Prostate gland (tissue), 2 donors: ENCODE measurements at regions not wholly inside any gene's neighbourhood (a gene's known extent, or its start where the extent isn't known, plus 50 kb on each side); places are given as distances from the start of the nearest gene placed in this dataset.

Source experiments
- DNase-seq: peaks from one replicate; pipeline ENCODE4 v3.0.0-alpha.2; 2019; ENCODE audit warnings: low spot score
- H3K27ac ChIP-seq, 2 donors: fragments of 200-600 bp; sonication (generic); 2 replicates each; pipeline ENCODE4 v1.5.1; 2017 to 2019
- H3K27me3 ChIP-seq: fragments of 200-600 bp; sonication (generic); replicated peaks from 2 replicates; pipeline ENCODE4 v1.5.1; 2019; ENCODE audit not compliant: insufficient read depth
- H3K36me3 ChIP-seq, 2 donors: fragments of 200-600 bp; sonication (generic); 1 replicate in 1 of 2; 2 replicates in 1 of 2; pipeline versions ENCODE4 v1.5.1 to v1.8.1; 2017 to 2019
- H3K4me1 ChIP-seq: fragments of 200-600 bp; sonication (generic); replicated peaks from 2 replicates; pipeline ENCODE4 v1.5.1; 2019
- H3K4me3 ChIP-seq, 2 donors: fragments of 200-600 bp; sonication (generic); 2 replicates each; pipeline ENCODE4 v1.5.1; 2017 to 2019
- H3K9me3 ChIP-seq: fragments of 200-600 bp; sonication (generic); 2 replicates; pipeline ENCODE4 v1.5.1; 2017
- CTCF ChIP-seq, 4 experiments: fragments of 200-600 bp in 2 of 4; fragments of 450-650 bp in 2 of 4; sonication (generic) in 2 of 4; IDR thresholded peaks; 1 replicate in 3 of 4; 2 replicates in 1 of 4; pipeline ENCODE4 v1.5.1; 2016 to 2019; ENCODE audit warnings: antibody characterized with exemption in 4 of 4, mild to moderate bottlenecking in 2 of 4, moderate library complexity in 2 of 4
- POLR2A ChIP-seq: fragments of 450-650 bp; IDR thresholded peaks from one replicate; pipeline ENCODE4 v1.6.1; 2016; ENCODE audit warnings: antibody characterized with exemption, mild to moderate bottlenecking
- POLR2AphosphoS5 ChIP-seq: sonication (generic); formaldehyde crosslinking; IDR thresholded peaks from one replicate; pipeline ENCODE4 v1.6.1; 2017; ENCODE audit warnings: antibody characterized with exemption
- WGBS: methylation state at CpG from one replicate; pipeline ENCODE4 v1.1.5; 2018; 5-methylcytosine and 5-hydroxymethylcytosine counted together
- intact Hi-C: fragments of 100-400 bp; cut with DNase I; formaldehyde crosslinking; loops from one replicate; pipeline ENCODE4 v1.14.2; 2022

- Histone ChIP-seq H3K27ac (no peak overlapping the region), H3K9me3 (no peaks in the 10 kb centered on the region), H3K4me3 (no peak overlapping the region), H3K4me1 (no peaks in the 10 kb centered on the region), H3K36me3 (no peaks in the 10 kb centered on the region), H3K27me3 (no peaks in the 10 kb centered on the region)
- no peak for DNase-seq
- intact Hi-C loops = no loop called here
- 81% methylated on average over 1 of the region's 1 CpG for WGBS
- no peak for TF ChIP-seq POLR2A
- no peak for TF ChIP-seq CTCF (IDR thresholded peaks at IDR 0.05)
- no peak for TF ChIP-seq POLR2AphosphoS5
These were observed 108.1 kb downstream of the MAP3K21 start for GRCh38 chr1:233435622-233436021.

GRCh38 chr1:233439721-233440120, 112.2 kb downstream of the MAP3K21 start:
- intact Hi-C loops = loop anchor here (10.0 kb wide), 1 partner anchor 625 kb away; no protein-coding TSS in a partner anchor

GRCh38 chr1:233440951-233441401, 113.5 kb downstream of the MAP3K21 start:
- 10% methylated on average over 9 of the region's 9 CpGs for WGBS
- Histone ChIP-seq H3K4me1 (no peaks in the 10 kb centered on the region), H3K27ac (no peak overlapping the region), H3K27me3 (no peaks in the 10 kb centered on the region), H3K4me3 (no peak overlapping the region), H3K36me3 (no peaks in the 10 kb centered on the region), H3K9me3 (no peaks in the 10 kb centered on the region)
- DNase-seq = peak; percentile 11
- no peak for TF ChIP-seq POLR2A
- TF ChIP-seq CTCF (IDR thresholded peaks at IDR 0.05) = peak in 3 of 4 experiments; percentile 50 to 72 (median 61)
- intact Hi-C loops = loop anchor here (10.0 kb wide), 1 partner anchor 624 kb away; no protein-coding TSS in a partner anchor

More at GRCh38 chr1:233439721-233440120, 112.2 kb downstream of the MAP3K21 start:
- DNase-seq = no peak
- H3K27me3 ChIP-seq = no peaks in the 10 kb centered on the region
- H3K9me3 ChIP-seq = no peaks in the 10 kb centered on the region
- no peak overlapping the region for H3K4me3 ChIP-seq
- no peaks in the 10 kb centered on the region for H3K4me1 ChIP-seq
- TF ChIP-seq POLR2AphosphoS5 (no peak), POLR2A (no peak), CTCF (IDR thresholded peaks at IDR 0.05) (no peak)
- WGBS = 61% methylated on average over 3 of the region's 3 CpGs
- H3K27ac ChIP-seq = no peak overlapping the region
- H3K36me3 ChIP-seq = no peaks in the 10 kb centered on the region

- intact Hi-C loops = loop anchor here (2.0 to 10.0 kb wide), 2 partner anchors 349 to 623 kb away; no protein-coding TSS in a partner anchor
- no peaks in the 10 kb centered on the region for H3K4me1 ChIP-seq
- H3K36me3 ChIP-seq = no peaks in the 10 kb centered on the region
- no peak for TF ChIP-seq POLR2A
- no peak for TF ChIP-seq POLR2AphosphoS5
- TF ChIP-seq CTCF (IDR thresholded peaks at IDR 0.05) = no peak
- no peaks in the 10 kb centered on the region for H3K9me3 ChIP-seq
- 58% methylated on average over 8 of the region's 8 CpGs for WGBS
- no peak for DNase-seq
- no peaks in the 10 kb centered on the region for H3K27me3 ChIP-seq
- H3K27ac ChIP-seq = no peak overlapping the region
- H3K4me3 ChIP-seq = no peak overlapping the region
These were observed 114.7 kb downstream of the MAP3K21 start for GRCh38 chr1:233442026-233442780.
